OCI-LY7 (cell line): ENCODE measurements at regions not wholly inside any gene's neighbourhood (a gene's known extent, or its start where the extent isn't known, plus 50 kb on each side); places are given as distances from the start of the nearest gene placed in this dataset.
"Not testable (repeated sequence)": the region's sequence is repeated elsewhere in the genome, so short reads cannot be mapped to it uniquely, and the experiment has no call there.

Source experiments
- BruUV-seq: library from RNA; stranded (reverse); fragments of 400-500 nt; replicated peaks from 2 replicates; lab custom pipeline; 2021; lab: Mats Ljungman, UMichigan
- CTCF ChIA-PET: fragments of 300-600 bp; sonication (Branson Sonifier 250); formaldehyde crosslinking; loops from one replicate; lab custom pipeline; 2022; ENCODE audit warnings: antibody characterized with exemption; ENCODE audit not compliant: unreplicated experiment; lab: Charles Lee
- POLR2A ChIA-PET: fragments of 300-600 bp; sonication (Branson Sonifier 250); formaldehyde crosslinking; loops from one replicate; lab custom pipeline; 2022; ENCODE audit warnings: antibody characterized with exemption; lab: Charles Lee
- DNase-seq: peaks from one replicate; pipeline ENCODE4 v3.0.0-alpha.2; 2015; ENCODE audit warnings: low spot score
- H2AFZ ChIP-seq: fragments of 200-600 bp; sonication (generic), shearing (Covaris generic); 2 replicates; pipeline ENCODE4 v1.6.1; 2014; ENCODE audit warnings: mild to moderate bottlenecking, antibody characterized with exemption, low read length, moderate library complexity
- H3K27ac ChIP-seq: fragments of 200-600 bp; sonication (generic); 2 replicates; pipeline ENCODE4 v1.5.1; 2014; ENCODE audit warnings: mixed run types, low read depth, mild to moderate bottlenecking, moderate library complexity, low read length, inconsistent platforms; ENCODE audit not compliant: poor library complexity, severe bottlenecking
- H3K36me3 ChIP-seq: fragments of 200-600 bp; sonication (generic); 2 replicates; pipeline ENCODE4 v1.6.1; 2014; ENCODE audit warnings: mild to moderate bottlenecking, antibody characterized with exemption, low read length, moderate library complexity, mixed read lengths; ENCODE audit not compliant: insufficient read depth
- H3K4me1 ChIP-seq: fragments of 200-600 bp; sonication (generic); 2 replicates; pipeline ENCODE4 v1.5.1; 2014; ENCODE audit warnings: mild to moderate bottlenecking, low read length; ENCODE audit not compliant: insufficient read depth, poor library complexity, severe bottlenecking
- H3K4me2 ChIP-seq: fragments of 200-600 bp; sonication (generic); 2 replicates; pipeline ENCODE4 v1.6.1; 2014; ENCODE audit warnings: mild to moderate bottlenecking, low read length
- H3K4me3 ChIP-seq: fragments of 200-600 bp; sonication (generic); 2 replicates; pipeline ENCODE4 v1.5.1; 2014; ENCODE audit warnings: mild to moderate bottlenecking, low read depth, low read length; ENCODE audit not compliant: poor library complexity, severe bottlenecking
- H3K79me2 ChIP-seq: fragments of 200-600 bp; sonication (generic); 2 replicates; pipeline ENCODE4 v1.6.1; 2016; ENCODE audit warnings: low read depth, mild to moderate bottlenecking, low read length, moderate library complexity, mixed read lengths; ENCODE audit not compliant: insufficient read depth
- H3K9me2 ChIP-seq: fragments of 200-600 bp; sonication (generic); 2 replicates; pipeline ENCODE4 v1.6.1; 2016; ENCODE audit warnings: mild to moderate bottlenecking, low read length, mixed read lengths; ENCODE audit not compliant: insufficient read depth
- H3K9me3 ChIP-seq: fragments of 200-600 bp; sonication (generic); 2 replicates; pipeline ENCODE4 v1.6.1; 2014; ENCODE audit warnings: mild to moderate bottlenecking, mixed run types, low read length, mixed read lengths
- H4K20me1 ChIP-seq: fragments of 200-600 bp; sonication (generic); 2 replicates; pipeline ENCODE4 v1.6.1; 2014; ENCODE audit warnings: mild to moderate bottlenecking, antibody characterized with exemption, low read length, moderate library complexity, mixed read lengths; ENCODE audit not compliant: insufficient read depth
- EZH2phosphoT487 ChIP-seq: fragments of 200-600 bp; sonication (generic); IDR thresholded peaks from 2 replicates; pipeline ENCODE4 v1.6.1; 2018; ENCODE audit warnings: low read depth, borderline replicate concordance, mild to moderate bottlenecking, mixed run types, antibody characterized with exemption, low read length, moderate library complexity, mixed read lengths
- intact Hi-C: fragments of 100-400 bp; cut with micrococcal nuclease; formaldehyde crosslinking; loops from one replicate; pipeline ENCODE4 v1.10.0; 2022; ENCODE audit not compliant: unreplicated experiment
- TF ChIP-seq, protein P1 (sequence below): fragments of 200-600 bp; sonication (generic); conservative IDR thresholded peaks from 2 replicates; pipeline ENCODE4 v1.5.1; 2014; ENCODE audit warnings: mild to moderate bottlenecking, antibody characterized with exemption, low read length, moderate library complexity, mixed read lengths

DNA sequence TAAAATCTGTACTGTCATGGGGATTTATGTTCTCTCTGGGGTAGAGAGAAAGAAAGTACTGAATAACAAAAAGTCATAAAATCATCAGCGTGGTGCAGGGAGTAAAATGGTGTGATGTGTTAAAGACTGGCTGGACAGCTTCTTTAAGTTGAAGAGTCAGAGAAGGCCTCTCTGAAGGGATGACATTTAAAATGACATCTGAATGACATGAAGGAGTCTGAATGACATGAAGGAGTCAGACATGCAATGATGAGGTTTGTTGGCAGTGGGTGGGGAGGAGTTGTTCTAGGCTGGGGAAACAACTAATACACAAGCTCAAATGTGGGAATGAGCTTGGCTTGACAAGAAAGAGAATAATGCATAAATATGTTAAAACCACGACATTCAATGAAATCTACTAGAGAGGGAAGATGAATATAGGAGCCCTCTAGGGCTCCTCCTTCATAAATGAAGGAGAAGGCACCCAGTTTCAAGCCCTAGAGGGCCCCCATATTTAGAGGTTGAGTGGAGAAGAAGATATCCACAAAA lies 63.9 kb upstream of the KIT start:
- Histone ChIP-seq H3K79me2 (no peaks in the 10 kb centered on the region), H3K4me3 (no peak overlapping the region), H3K4me1 (no peaks in the 10 kb centered on the region), H3K9me2 (no peaks in the 10 kb centered on the region), H3K36me3 (no peaks in the 10 kb centered on the region), H3K4me2 (no peak overlapping the region), H3K27ac (no peak overlapping the region), H2AFZ (no peak overlapping the region), H4K20me1 (no peaks in the 10 kb centered on the region), H3K9me3 (no peaks in the 10 kb centered on the region)
- no peak for DNase-seq
- intact Hi-C loops, result no loop called here
- TF ChIP-seq, protein P1, sequence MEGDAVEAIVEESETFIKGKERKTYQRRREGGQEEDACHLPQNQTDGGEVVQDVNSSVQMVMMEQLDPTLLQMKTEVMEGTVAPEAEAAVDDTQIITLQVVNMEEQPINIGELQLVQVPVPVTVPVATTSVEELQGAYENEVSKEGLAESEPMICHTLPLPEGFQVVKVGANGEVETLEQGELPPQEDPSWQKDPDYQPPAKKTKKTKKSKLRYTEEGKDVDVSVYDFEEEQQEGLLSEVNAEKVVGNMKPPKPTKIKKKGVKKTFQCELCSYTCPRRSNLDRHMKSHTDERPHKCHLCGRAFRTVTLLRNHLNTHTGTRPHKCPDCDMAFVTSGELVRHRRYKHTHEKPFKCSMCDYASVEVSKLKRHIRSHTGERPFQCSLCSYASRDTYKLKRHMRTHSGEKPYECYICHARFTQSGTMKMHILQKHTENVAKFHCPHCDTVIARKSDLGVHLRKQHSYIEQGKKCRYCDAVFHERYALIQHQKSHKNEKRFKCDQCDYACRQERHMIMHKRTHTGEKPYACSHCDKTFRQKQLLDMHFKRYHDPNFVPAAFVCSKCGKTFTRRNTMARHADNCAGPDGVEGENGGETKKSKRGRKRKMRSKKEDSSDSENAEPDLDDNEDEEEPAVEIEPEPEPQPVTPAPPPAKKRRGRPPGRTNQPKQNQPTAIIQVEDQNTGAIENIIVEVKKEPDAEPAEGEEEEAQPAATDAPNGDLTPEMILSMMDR, result no peak
- TF ChIP-seq EZH2phosphoT487, result no peak
- CTCF ChIA-PET, result no interaction called here
- no TSS peak for BruUV-seq
- POLR2A ChIA-PET, result no interaction called here

DNA sequence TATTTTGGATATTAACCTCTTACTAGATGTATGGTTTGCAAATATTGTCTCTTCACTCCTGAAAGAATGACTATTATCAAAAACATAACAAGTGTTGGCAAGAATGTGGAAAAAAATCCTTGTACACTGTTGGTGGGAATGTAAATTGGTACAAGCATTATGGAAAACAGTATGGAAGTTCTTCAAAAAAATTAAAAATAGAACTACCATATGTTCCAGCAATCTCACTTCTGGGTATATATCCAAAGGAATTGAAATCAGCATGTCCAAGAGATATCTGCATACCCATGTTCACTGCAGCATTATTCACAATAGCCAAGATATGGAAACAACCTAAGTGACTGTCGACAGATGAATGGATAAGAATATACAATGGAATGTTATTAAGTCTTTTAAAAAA lies 61.6 kb upstream of the KIT start:
- intact Hi-C loops, result no loop called here
- Histone ChIP-seq H3K27ac (no peak overlapping the region), H3K36me3 (no peaks in the 10 kb centered on the region), H2AFZ (no peak overlapping the region), H3K4me3 (no peak overlapping the region), H3K79me2 (no peaks in the 10 kb centered on the region), H3K4me2 (no peak overlapping the region), H3K4me1 (no peaks in the 10 kb centered on the region), H4K20me1 (no peaks in the 10 kb centered on the region), H3K9me3 (no peaks in the 10 kb centered on the region), H3K9me2 (no peaks in the 10 kb centered on the region)
- TF ChIP-seq, protein P1, result no peak
- no peak for TF ChIP-seq EZH2phosphoT487
- no peak for DNase-seq
- ChIA-PET POLR2A (no interaction called here), CTCF (no interaction called here)
- no TSS peak for BruUV-seq

- H3K4me2 ChIP-seq, DNase-seq, H2AFZ ChIP-seq, H3K4me1 ChIP-seq, H3K9me3 ChIP-seq, H3K9me2 ChIP-seq, H3K4me3 ChIP-seq, BruUV-seq, H4K20me1 ChIP-seq, CTCF ChIA-PET, H3K36me3 ChIP-seq, H3K79me2 ChIP-seq, intact Hi-C loops, H3K27ac ChIP-seq: not testable (repeated sequence)
- POLR2A ChIA-PET, result interaction anchor here (0.6 kb wide), 1 partner anchor 356 kb away, joined by 8 read pairs; no protein-coding TSS in a partner anchor
Measured at GRCh38 chr4:54597678-54598077, 60.1 kb upstream of the KIT start.

GRCh38 chr4:54602175-54602574 lies 55.6 kb upstream of the KIT start:
- H3K9me3 ChIP-seq, H3K4me3 ChIP-seq, DNase-seq, H3K9me2 ChIP-seq, BruUV-seq, H2AFZ ChIP-seq, H4K20me1 ChIP-seq, intact Hi-C loops, H3K79me2 ChIP-seq, CTCF ChIA-PET, H3K4me1 ChIP-seq, H3K4me2 ChIP-seq, H3K36me3 ChIP-seq, H3K27ac ChIP-seq: not testable (repeated sequence)
- POLR2A ChIA-PET, result interaction anchor here (0.6 to 0.7 kb wide), 2 partner anchors 37 to 1541 kb away, joined by 3 read pairs; no protein-coding TSS in a partner anchor
